Stimulated activated CD4-positive, alpha-beta T cell treated with anti-CD3 and anti-CD28 coated beads, Interleukin-15, amount 100 ng/mL, for 24 hours (primary cell): ENCODE measurements at regions not wholly inside any gene's neighbourhood (a gene's known extent, or its start where the extent isn't known, plus 50 kb on each side); places are given as distances from the start of the nearest gene placed in this dataset.
"Not testable (repeated sequence)": the region's sequence is repeated elsewhere in the genome, so short reads cannot be mapped to it uniquely, and the experiment has no call there.

Experiments
- DNase-seq: peaks from one replicate; pipeline ENCODE4 v3.0.0-alpha.2; 2020

GRCh38 chr2:155651851-155652250 is 680.7 kb downstream of the NR4A2 start:
- DNase-seq: no peak

GRCh38 chr2:155645791-155646190 is 686.7 kb downstream of the NR4A2 start:
- no peak for DNase-seq

GRCh38 chr2:155643056-155643775 is 689.3 kb downstream of the NR4A2 start:
- DNase-seq: no peak

- DNase-seq: no peak
Observed at GRCh38 chr2:155633887-155634570, 698.5 kb downstream of the NR4A2 start.

- DNase-seq: no peak
Observed at GRCh38 chr2:155633060-155633839, 699.3 kb downstream of the NR4A2 start.

- no peak for DNase-seq
Observed at GRCh38 chr2:155630760-155631159, 701.8 kb downstream of the NR4A2 start.

GRCh38 chr2:155622443-155622842 is 710.1 kb downstream of the NR4A2 start:
- no peak for DNase-seq

GRCh38 chr2:155600914-155601760 is 731.4 kb downstream of the NR4A2 start:
- DNase-seq: no peak

- no peak for DNase-seq
Observed at GRCh38 chr2:155600296-155600695, 732.2 kb downstream of the NR4A2 start.

- DNase-seq: no peak
Observed at GRCh38 chr2:155599834-155600233, 732.7 kb downstream of the NR4A2 start.

GRCh38 chr2:155583674-155584195 is 748.8 kb downstream of the NR4A2 start:
- no peak for DNase-seq

- no peak for DNase-seq
Observed at GRCh38 chr2:155574941-155575340, 757.6 kb downstream of the NR4A2 start.

GRCh38 chr2:155547571-155547970 is 785.0 kb downstream of the NR4A2 start:
- DNase-seq: no peak

- DNase-seq: no peak
Observed at GRCh38 chr2:155546721-155547555, 785.6 kb downstream of the NR4A2 start.

GRCh38 chr2:155539028-155539427 is 793.5 kb downstream of the NR4A2 start:
- not testable (repeated sequence) for DNase-seq

GRCh38 chr2:155528034-155528433 is 804.5 kb downstream of the NR4A2 start:
- DNase-seq: no peak

- DNase-seq: no peak
Observed at GRCh38 chr2:155525199-155525598, 807.3 kb downstream of the NR4A2 start.

- no peak for DNase-seq
Observed at GRCh38 chr2:155519529-155520130, 812.9 kb downstream of the NR4A2 start.

GRCh38 chr2:155518094-155518493 is 814.4 kb downstream of the NR4A2 start:
- no peak for DNase-seq

- no peak for DNase-seq
Observed at GRCh38 chr2:155517362-155517761, 815.2 kb downstream of the NR4A2 start.

GRCh38 chr2:155513248-155513647 is 814.8 kb downstream of the KCNJ3 start:
- DNase-seq: no peak
